HUDEP-2 (cell line): ENCODE measurements at regions not wholly inside any gene's neighbourhood (a gene's known extent, or its start where the extent isn't known, plus 50 kb on each side); places are given as distances from the start of the nearest gene placed in this dataset.
A peak's percentile ranks its signal among the peaks of the same experiment; 100 is the strongest.
"Not testable (repeated sequence)": the region's sequence is repeated elsewhere in the genome, so short reads cannot be mapped to it uniquely, and the experiment has no call there.

Source experiments
- DNase-seq, 76 experiments: peaks; one replicate each; lab custom pipeline; 2025; ENCODE audit not compliant: unreplicated experiment in 76 of 76; lab: John Stamatoyannopoulos, UW

DNA sequence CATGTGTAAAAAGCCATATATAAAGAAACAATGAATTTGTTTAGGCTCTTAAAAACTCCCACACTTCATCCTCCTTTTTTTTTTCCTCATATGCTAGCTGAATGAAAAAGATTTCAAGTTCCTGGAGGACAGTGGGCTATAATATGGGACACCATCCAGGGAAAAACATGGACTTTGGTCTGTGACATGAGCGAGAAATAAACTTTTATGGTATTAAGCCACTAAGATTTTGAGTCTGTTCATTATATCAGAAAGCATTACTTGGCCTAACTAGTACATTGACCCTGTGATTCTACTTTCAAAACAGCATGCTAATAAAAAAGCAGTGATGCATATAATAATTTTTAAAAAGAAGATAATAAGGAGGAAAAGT lies 392.3 kb upstream of the CAMK1G start:
- DNase-seq = no peak

DNA sequence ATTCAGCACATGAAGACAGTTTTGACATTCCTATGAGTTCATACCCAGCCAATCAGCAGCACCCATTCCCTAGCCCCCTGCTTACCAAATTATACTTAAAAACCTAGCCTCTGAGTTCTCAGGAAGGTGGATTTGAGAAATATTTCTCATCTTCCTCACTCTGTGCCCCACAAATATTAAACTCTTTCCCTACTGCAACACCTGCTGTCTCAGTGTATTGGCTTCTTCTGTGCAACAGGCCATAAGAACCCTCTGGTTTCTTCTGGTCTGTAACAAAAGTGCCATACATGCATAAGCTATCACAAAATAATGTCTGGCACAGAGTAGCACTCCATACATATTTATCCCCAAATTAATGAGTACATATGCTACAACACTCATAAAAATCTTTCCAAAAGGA lies 387.4 kb upstream of the CAMK1G start:
- DNase-seq = no peak

GRCh38 chr1:209198961-209199750 lies 384.4 kb upstream of the CAMK1G start:
- no peak for DNase-seq

DNA sequence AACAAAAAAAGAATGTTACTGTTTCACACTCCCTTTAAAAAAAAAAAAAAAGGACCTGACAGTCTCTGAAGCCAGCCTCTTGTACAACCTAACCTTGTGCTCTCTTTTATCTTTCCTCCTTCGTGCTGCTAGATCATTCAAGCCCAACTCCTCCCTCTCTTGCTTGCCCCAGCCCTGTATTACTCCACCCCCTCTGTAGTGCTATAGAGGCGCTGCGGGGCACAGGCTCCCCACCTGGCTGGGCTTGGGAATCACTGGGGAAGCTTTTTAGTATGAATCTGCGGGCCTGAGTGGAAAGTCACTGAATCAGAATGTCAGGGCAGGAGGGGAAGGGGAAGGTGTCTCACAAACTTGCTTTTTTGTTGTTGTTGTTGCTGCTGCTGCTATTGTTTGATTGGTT lies 383.7 kb upstream of the CAMK1G start:
- peak in 2 of 76 experiments; percentile 1 to 5 for DNase-seq

DNA sequence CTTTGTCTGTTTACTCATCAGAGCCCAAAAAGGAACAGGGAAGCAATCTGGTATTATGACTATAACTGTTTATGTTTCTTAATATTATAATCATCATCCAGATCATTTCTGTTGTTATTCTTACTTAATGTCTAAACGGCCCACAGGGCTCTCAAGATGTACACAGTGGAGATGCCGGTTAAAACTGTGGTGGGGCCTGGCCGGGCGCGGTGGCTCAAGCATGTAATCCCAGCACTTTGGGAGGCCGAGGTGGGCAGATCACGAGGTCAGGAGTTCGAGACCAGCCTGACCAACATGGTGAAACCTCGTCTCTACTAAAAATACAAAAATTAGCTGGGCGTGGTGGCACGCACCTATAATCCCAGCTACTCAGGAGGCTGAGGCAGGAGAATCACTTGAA lies 381.2 kb upstream of the CAMK1G start:
- not testable (repeated sequence) for DNase-seq

GRCh38 chr1:209202830-209203532 lies 380.5 kb upstream of the CAMK1G start:
- DNase-seq = peak in 2 of 76 experiments; percentile 12 to 13

DNA sequence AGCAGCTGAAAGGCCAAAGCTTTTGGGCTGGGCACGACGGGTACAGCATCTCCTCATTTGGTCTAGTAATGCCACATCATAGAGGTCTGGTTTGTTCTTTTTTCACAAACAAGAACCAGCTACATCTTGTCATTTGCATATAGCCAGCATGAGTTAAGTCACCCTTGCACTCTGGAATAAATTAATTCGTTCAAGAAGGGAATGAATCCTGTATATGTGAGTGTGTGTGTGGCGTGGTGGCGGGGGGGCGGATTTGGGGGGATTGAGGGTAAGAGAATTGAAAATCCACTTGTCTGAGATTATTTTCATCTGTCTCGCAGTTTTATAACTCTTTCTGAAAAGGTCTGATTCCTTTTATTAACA lies 380.0 kb upstream of the CAMK1G start:
- DNase-seq = no peak

DNA sequence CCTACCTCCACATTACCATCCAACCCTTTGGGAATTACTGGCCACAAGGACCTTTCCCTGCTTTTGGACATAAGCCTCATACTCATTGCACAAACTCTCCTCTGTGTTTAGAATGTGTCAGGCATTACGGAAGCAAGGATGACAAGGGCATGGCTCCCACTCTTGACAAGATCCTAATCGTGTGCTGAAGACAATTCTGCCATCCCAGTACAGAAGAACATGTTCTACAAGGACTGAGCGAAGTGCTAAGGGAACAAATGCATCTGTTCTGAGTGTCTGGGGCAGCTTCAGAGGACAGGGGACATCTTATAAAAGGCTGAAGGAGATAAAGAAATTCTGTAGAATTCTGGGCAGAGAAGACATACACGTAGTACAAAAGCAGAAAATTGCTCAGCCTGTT lies 378.5 kb upstream of the CAMK1G start:
- DNase-seq = no peak

GRCh38 chr1:209207126-209207700 lies 376.3 kb upstream of the CAMK1G start:
- no peak for DNase-seq

DNA sequence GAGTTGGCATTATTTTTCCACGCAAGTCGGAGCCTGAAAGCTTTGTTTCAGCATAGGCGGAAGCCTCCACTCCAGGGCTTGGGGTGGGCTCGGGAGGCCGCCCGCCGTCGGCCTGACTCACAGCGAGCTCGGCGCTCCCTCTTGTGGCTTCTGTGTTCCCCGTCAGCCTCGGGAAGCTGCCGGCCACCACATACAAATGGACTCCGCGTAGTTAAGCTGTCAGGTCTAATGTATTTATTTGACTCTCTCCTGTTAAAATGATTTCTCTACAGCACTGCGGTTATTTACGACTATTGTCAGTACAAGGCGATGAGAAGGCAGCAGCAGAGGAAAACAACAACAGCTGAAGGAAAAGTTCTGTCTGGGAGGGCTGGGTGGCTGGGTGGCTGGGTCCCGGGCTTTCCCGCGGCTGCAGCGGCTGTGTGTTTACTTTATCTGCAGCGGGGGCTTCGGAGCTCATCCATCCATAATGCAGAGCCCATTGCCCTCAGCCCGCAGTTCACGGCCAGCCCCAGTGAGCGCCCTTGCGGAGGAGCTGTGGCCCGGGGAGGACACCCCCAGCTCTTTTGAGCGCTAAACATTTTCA lies 375.7 kb upstream of the CAMK1G start:
- peak in 10 of 76 experiments; percentile 2 to 22 (median 8) for DNase-seq

GRCh38 chr1:209208648-209209047 lies 374.9 kb upstream of the CAMK1G start:
- DNase-seq = no peak

- no peak for DNase-seq
These were observed 369.5 kb upstream of the CAMK1G start for GRCh38 chr1:209213989-209214388.

GRCh38 chr1:209215826-209216225 lies 367.7 kb upstream of the CAMK1G start:
- DNase-seq = no peak

GRCh38 chr1:209218113-209218512 lies 365.4 kb upstream of the CAMK1G start:
- DNase-seq = no peak

DNA sequence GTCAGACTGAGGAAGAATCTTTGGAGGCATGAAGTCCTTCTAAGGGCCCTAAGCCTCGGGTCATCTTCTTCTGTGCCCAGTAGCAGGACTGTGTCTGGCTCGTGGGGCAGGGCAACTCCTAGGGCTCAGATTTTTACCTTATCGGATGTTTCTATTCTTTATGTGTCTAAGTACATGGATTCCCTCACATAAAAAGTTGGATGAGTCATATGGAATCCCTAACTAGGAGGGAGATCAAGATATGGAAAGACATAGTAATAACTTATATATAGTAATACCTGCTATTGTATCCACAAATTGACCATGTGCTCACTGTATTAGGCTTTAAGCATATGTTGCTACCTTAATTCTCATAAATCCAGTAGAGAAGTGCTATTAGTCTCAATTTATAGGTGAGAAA lies 364.5 kb upstream of the CAMK1G start:
- DNase-seq = no peak

DNA sequence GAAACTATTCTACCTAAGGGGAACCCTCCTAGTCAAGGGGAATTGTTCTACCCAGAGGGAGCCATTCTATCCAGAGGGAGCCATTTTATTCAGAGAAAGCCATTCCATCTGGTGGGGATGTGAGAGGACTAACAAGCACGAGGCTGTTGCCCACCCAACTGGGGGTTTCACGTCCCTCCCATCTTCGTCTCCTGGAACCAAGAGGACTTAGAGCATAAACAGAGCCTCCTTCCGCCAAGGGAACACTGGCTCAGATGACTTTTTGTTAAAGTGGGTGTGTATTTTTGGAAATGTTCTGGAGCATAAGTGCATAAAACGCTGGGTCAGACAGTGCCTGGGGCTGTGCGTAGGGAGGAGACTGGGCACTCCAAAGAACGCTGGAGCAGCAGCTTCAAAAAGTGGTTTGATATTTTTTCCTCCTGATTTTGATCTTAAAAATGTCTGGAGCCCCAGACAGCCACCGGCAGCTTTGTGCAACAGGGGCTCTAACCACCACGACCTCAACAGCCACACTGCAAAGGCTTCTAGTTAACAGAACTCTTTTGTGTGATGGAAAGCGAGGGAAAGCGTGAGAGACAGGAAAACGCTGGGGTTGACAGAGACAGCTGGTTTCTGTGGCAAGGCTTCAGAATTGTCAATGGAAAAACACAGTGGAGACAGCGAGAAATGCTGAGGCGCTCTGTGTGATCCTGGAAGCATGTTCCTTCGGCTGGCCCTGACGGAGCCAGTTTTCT lies 363.6 kb upstream of the CAMK1G start:
- DNase-seq = no peak

GRCh38 chr1:209222826-209223225 lies 360.7 kb upstream of the CAMK1G start:
- DNase-seq = no peak

GRCh38 chr1:209223791-209224190 lies 359.7 kb upstream of the CAMK1G start:
- no peak for DNase-seq

DNA sequence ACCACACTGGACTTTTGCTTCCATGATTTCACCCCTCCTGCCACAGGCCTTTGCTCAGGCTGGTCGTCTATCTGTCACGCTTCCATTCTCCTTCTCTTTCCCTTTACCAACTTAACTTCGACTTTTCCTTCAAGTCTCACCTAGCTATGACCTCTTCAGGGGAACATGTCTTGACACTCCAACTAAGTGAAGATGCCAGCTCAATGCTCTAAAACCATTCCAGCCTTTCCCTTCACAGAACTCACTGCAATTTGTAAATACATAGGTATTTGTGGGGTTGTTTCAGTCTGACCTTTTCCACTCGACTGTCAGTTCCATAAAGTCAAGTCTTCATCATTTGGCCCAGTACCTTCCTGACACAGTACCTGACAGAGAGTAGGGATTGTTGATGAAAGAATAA lies 358.6 kb upstream of the CAMK1G start:
- no peak for DNase-seq

- no peak for DNase-seq
These were observed 356.3 kb upstream of the CAMK1G start for GRCh38 chr1:209227171-209227570.

GRCh38 chr1:209227941-209228340 lies 355.6 kb upstream of the CAMK1G start:
- DNase-seq = no peak
